ENCODE measurements at regions not wholly inside any gene's neighbourhood (a gene's known extent, or its start where the extent isn't known, plus 50 kb on each side); places are given as distances from the start of the nearest gene placed in this dataset.

DNA sequence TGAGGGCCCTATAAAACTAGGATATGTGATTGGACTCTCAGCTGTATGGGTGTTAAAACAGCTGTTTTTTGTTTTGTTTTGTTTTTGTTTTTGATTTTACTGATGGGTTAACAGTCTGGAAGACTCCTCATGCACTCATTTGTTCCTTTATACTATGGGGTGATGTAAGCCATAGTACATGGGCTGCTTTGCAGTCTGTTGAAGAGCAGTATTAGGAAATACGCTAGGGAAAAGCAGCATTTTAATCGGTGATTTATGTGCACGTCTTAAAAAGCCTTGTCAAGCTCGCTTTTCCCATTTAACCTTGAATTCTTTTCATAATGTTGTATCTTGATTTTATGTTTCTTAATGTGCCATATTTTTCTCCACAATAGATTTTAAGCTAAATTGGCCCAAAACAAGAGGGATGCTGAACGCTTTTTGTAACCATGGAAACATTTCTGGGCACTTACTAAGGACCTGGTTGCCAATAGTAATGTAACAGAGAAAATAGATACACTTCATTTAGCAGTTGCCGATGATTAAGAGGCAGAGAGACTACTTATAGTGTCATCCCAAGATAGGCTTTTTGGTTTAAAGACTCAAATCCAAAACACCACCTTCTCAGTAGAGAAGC lies 244.0 kb downstream of the SNAPC1 start:
- no peak for DNase-seq (ENCODE audit: low spot score)

DNA sequence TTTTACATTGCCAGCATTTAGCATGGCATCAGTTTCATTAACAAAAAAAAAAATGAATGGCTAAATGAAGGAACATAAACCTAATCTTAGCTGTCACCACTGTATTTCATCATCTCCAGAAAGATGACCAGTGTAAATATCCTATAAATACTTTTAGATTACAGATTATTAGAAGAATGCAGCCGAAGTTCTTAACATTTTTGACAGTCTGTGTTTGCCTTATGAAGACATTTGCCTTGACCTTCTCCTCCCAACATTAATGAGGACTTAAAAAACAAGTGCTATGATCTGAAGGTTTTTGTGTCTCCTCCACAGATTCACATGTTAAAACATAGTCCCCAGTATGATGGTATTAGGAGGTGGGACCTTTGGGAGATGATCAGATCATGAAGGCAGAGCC lies 253.0 kb downstream of the SNAPC1 start:
- no peak for DNase-seq (ENCODE audit: low spot score)

DNA sequence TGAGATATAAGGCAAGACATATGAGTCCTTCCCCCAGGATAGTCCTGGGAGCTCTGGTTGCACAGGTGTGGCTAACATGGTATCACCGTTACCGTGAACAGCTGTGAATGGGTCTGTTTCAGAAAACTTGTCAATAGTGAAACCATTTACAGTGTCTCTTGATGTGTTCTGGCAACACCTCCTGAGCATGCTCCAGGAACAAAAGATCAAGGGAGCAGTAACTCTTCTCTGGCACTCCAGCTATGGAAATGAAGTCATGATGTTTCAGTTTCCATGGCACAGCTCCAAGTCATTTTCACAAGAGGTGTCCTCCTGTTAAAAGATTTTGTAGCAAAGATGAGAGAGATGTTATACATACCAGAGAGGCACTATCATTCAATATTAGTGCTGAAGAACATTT lies 253.7 kb downstream of the SNAPC1 start:
- DNase-seq (ENCODE audit: low spot score): peak; percentile 8

DNA sequence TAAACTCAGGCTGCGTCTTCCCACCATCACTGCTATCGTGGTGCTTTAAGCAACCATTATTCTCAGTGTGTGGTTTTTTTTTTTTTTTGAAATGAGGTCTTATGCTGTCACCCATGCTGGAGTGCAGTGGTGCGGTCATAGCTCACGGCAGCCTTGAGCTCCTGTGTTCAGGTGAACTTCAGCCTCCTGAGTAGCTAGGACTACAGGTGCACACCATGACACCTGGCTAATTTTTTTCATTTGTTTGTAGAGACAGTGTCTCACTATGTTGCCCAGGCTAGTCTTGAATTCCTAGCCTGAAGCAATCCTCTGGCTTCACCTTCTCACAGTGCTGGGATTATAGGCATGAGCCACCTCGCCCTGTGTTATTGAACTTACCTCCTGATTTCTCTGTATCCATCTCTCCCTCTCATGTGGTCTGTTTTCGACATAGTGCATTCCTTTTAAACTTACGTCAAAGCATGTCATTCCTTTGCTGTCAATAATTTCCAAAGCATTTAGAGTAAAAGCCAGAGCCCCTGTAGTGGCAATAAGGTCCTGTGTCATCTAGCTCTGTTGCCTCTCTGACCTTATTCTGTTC lies 255.5 kb downstream of the SNAPC1 start:
- no peak for DNase-seq (ENCODE audit: low spot score)

DNA sequence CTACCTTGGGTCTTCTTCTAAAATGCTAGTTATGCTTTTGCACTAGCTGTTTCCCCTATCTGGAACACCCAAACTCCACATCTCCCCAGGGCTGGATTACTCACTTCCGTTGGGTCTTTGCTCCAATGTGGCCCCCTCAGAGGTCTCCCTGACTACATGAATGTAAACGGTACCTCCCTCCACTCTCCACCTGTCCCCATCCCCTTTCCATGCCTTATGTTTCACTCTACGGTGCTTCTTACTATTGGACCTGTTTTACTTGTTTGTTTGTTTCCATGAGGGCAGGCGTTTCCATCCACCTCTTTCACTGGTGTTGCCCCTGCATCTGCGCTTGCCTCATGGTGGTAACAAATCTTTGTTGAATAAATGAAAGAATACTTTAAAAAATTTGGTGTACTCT lies 256.4 kb downstream of the SNAPC1 start:
- no peak for DNase-seq (ENCODE audit: low spot score)

DNA sequence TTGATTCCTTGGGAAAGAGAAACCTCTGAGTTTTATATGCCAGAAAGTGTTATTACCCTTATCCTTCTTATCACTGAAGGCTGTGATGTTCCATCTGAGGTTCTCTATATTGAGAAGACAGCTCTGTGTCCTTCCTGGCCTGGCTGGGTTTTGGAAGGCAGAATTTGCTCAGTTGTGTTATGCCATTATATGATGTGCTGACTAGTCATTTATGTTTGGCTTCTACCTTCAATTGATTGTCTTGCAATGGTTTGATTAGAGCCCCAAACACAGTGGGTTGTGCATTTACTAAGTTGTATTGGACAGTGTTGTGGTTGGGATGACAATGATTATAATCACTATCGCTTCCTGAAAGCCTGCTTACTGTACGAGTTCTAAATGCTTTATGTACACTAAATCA lies 265.7 kb downstream of the SNAPC1 start:
- DNase-seq (ENCODE audit: low spot score): no peak

DNA sequence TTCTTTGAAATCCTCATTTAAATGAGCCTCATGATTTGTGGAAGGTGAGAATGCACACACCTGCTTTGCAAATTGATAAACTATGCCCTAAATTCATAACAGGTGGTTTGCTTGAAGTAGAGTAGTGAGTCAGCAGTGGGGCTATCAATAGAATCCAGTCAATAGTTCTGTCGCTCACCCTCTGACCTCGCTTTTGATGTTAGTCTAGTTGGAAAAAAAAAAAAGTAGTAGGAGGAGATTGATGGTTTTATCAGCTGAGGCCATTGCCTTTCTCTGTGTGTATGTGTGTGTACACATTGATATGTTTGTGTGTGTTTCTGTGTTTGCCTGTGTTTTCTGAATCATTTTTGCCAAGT lies 267.3 kb downstream of the SNAPC1 start:
- DNase-seq (ENCODE audit: low spot score): no peak

DNA sequence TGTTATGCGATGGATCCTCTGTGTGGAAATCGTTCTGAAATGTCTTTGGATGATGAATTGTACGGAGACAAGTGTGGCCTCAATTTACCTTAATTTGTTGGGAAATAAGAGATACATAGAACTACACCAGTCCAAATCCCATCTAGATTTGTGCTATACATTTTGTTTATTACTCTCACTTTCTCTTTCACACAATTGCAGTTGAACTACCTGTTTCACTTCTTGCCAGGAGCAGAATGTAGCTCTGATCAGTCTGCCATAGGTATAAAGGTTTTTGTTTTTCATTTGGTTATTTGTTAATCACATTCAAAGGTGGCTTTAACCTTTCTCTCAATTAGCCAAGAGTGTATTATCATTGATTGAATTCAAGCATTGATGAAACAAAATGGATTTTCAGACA lies 268.2 kb downstream of the SNAPC1 start:
- DNase-seq (ENCODE audit: low spot score): no peak

DNA sequence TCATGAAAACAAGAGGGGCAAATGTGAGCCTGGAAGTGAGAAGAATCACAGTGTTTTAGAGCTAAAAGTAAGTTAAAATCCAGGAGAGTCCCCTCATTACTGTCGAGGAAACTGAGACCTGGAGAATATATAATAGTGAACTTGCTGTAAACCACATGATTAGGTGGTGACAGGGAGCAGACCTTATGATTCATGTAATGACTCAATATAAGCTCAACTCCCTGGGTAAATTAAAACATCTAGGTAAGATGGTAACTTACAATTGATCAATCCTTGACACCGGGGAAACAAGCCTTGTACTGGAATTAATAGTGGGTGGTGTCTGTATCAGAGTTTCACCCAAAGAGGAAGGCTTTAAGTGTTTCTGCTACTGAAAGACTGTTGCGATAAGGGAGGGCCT lies 269.3 kb downstream of the SNAPC1 start:
- no peak for DNase-seq (ENCODE audit: low spot score)

DNA sequence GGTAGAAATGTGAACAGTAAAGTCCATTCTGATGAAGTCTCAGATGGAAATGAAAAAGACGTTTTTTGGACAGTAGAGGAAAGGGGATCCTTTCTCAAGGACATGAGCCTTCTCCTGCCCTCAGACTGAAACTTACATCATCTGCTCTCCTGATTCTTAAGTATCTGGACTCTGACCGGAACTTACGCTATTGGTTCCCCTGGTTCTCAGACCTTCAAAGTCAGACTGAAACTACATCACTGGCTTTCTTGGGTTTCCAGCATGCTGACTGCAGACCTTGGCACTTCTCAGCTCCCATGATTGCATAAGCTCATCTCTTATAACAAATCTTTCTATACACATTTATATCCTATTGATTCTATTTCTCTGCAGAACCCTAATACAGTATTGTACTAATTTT lies 291.0 kb downstream of the SNAPC1 start:
- DNase-seq (ENCODE audit: low spot score): no peak

DNA sequence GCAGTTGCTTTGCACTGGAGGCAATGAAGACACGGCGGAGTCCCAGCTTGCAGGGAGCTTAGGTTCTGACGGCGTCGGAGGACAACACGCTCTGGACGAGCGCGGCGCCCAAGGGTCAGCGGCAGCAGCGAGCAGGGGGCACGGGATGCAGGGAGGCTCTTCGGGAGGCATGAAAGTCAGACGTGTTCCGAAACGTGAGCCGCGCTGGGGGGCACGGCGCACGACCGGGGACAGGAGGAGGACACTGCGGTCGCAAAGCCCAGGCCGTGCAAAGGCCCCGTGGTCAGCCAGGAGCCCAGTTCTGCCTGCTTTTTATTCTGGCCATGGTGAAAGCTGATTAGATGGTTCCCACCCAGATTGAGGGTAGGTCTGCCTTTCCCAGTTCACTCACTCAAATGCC lies 294.6 kb downstream of the SNAPC1 start:
- DNase-seq (ENCODE audit: low spot score): no peak

DNA sequence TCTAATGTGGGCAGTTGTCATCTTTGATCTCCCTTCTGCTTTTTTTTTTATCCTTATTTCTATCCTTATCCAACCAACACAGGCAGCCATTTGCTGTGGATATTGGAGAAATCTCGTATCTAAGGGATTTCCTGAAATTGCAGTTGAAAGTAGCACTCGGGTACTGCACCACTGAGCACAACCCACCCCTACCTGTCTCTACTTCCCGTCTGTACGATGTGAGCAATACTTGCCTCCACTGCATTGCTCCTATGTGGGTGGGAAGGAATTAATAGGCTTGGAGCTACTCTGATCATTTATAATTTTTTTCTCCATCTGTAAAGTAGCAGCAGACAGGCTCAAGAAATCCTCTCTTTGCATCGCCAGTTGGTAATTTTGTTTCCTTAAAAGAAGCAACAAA lies 300.4 kb downstream of the SNAPC1 start:
- no peak for DNase-seq (ENCODE audit: low spot score)

DNA sequence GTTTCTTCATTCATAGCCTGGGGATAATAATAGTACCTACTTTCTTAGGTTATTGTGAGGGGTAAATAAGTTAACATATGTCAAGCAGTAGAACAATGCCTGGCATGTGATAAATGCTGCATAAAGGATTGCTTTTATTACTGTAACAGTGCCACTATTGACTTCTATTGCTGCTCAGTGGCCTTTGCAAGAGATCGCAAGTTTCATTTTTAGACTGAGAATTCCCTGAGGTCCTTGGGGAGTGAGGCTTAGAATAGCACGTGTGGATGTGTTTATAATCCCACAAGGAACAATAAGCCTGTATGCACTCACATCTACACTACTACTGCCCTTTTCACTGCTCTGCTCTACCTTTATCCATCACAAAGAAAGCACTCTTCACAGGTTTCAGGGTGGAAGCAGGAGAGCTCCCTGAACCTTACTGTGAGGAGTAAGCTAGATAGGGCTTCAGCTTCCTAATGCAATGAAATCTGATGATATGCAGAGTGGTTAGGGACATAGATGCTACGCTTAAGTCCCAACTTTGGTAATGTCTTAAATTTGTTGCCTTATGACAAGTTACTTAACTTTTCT lies 302.6 kb downstream of the SNAPC1 start:
- no peak for DNase-seq (ENCODE audit: low spot score)

DNA sequence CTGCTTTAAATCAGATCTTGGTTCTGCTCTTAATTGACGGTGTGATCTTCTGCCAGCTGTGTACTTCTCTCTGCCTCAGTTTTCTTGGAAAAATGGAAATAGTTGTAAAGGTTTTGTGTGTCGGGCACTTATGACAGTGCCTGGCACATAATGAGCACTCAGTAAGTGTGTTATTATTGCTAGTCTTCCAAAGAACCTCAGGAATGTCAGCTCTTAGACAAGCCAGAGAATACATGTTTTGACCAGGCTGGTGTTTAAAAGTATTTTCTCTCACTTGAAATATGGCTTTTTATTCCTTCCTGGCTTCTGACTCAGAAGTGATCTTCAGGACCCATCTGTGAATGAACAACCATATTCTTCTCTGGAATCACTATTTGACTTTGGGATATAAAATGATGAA lies 304.1 kb downstream of the SNAPC1 start:
- no peak for DNase-seq (ENCODE audit: low spot score)

DNA sequence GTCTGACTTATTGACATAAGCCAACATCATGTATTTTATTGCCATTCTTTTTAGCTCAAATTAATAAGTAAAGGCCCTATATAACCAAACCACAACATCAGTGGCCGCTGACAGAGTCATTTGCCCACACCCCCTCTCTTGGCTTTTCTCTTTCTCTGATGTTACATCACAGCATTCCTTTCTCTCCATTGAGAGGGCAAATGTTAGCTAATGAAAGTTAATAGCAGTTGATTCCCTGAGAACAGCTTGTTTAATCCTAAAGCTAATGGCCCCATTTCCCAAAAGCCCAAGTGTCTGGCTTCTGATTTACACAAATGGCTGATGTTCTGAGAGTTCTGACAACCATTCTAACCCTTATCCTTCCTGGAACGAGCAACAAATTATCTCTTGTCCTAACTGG lies 308.8 kb downstream of the SNAPC1 start:
- no peak for DNase-seq (ENCODE audit: low spot score)

DNA sequence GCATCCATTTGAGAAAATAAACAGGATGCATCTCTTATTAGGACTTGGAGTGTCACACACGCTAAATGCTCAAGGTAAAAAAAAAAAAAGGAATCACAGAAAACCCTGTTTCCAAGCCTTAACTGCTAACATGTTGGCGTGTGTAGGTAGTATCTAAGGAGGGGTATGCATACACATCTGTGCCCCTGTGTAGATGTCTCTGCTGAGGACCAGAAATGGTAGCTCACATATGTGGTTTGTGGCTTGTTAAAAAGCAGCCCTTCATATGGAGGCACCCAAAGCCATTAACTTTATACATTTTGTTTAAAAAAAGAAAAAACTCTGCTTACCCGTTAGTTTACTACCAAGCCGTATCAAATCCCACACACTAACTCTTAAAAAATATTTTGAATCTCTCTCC lies 314.1 kb downstream of the SNAPC1 start:
- DNase-seq (ENCODE audit: low spot score): no peak

DNA sequence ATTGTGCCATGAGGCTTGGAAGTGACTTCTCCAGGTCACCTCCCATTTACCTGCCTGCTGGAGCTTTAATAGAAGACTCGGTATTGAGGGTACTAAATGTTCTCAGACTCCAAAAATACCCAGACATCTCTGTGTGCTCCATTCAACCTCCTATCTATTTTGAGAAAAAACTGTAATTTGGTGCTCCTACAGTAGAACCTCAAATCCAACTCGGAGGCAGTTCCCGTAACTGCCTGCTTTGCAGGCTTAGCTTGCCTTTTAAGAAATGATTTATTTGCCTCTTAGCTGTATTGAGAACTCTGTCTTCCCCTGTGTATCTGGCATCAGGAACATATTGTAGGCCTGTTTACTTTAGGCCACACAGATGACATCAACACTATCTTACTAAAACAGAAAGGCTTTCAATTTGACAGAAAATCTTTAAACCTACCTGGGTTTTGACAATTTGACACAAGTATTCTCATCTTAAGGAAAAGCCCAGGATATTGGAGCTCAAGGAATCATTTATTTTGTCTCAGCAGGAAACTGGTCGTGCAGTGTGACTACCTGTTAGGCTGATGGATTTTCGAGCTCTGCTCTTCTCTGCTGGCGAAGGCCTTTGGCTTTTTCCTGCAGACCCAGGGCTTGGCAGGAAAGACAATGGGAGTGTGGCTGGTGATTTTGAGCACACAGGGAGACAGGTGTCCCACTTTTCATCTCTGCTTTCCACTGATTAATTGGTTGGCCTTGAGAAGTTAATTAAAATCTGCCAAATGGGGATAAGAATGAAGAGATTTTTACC lies 314.8 kb downstream of the SNAPC1 start:
- DNase-seq (ENCODE audit: low spot score): no peak

DNA sequence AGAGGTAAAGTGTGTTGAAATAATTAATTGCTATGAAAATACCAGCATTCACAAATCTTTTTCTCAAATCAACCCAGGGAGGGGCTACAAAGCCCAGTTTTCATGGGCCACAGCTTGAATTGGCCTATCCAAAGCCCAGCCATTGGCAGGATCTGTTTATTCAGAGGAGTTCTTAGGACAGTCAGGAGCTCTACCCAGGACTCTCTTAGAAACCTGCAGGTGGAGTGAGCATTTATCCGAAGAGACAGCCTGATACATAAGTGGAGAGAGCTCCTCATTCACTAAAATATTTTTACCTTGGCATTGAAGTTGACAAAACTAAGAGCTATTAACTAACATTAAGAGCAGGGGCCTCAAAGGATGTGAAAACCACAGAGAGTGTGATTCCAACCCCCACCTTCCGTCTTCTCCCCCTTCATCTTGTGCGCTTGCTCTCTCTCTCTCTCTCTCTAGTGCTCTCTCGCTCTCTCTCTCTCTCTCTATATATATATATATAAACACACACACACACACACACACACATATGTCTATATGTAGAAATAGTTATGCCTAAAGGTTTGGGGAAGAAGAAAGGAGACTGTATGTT lies 315.5 kb downstream of the SNAPC1 start:
- DNase-seq (ENCODE audit: low spot score): no peak

DNA sequence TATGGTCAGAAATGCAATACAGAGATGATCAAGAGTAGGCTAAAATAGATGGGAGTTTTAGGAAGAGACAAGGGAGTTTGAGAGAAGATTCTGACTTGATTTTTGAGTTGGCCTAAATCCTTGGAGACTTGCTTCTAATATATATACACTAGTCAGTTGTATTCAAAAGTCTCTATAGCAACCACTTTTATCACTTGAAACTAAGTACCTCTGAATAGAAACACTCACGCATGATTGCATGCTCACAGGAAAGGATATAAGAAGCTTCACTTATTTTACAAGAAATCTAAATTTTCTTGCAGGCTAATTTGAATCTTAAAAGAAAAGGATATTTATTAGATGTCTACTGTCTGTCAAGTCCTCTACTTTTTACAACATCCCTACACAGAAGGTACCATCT lies 316.8 kb downstream of the SNAPC1 start:
- no peak for DNase-seq (ENCODE audit: low spot score)

DNA sequence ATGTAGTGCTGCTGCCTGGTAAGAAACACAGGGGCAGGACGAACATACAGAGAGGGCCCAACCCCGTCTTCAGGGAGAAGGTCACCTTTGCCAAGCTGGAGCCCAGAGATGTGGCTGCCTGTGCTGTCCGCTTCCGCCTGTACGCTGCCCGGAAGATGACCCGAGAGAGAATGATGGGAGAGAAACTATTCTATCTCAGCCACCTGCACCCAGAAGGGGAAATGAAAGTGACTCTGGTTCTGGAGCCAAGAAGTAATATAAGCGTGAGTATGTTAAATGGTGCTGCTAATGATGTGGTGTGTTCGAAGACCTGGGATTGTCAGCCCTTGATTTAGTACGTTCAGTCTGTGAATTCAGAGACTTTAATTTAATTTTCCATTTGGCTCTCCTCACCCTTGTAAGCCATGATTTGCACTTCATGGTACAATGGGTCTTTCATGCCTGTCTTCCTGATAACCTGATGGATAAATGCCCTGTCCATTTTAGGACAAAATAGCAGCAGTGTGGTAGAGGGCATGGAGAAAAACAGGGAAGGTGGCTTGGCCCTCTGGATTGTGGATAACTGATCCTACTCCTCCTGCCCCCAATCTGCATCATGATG lies 318.9 kb downstream of the SNAPC1 start:
- DNase-seq (ENCODE audit: low spot score): no peak

DNA sequence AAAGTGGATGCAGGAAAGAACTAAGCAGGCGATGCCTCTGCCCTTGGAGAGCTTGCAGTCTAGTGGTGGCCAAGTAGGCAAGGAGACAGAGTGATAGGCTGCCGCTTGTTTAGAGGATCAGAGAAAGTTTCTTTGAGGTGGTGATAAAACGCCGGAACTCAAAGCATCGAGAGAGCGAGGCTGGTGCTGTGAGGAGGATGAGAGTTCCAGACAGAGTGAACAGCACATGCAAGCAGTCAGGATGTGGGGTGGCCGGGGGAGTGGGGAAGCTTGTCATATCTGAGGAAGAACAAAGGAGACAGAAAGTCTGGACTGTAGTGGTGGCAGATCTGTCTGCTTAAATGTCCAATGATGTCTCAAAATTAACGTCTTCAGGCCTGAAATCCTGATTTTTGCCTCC lies 319.7 kb downstream of the SNAPC1 start:
- no peak for DNase-seq (ENCODE audit: low spot score)

DNA sequence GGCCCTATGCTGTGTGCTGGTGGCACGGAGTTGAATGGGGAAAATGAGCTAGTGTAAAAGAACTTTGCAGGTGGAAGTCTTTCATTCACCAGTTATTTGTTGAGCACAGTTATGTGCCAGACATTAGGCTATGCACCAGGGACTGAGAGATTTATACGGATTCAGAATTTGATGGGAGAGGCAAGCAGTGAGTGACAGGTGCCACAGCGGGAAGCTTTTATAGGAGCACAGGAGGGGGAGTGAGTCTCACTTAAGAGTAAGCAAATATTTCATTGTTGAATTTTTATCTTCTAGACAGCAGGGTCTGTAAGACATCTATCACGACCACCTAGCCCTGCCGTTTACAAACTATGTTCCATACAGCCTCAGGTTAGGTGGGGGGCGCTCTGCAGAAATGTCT lies 320.6 kb downstream of the SNAPC1 start:
- DNase-seq (ENCODE audit: low spot score): no peak

DNA sequence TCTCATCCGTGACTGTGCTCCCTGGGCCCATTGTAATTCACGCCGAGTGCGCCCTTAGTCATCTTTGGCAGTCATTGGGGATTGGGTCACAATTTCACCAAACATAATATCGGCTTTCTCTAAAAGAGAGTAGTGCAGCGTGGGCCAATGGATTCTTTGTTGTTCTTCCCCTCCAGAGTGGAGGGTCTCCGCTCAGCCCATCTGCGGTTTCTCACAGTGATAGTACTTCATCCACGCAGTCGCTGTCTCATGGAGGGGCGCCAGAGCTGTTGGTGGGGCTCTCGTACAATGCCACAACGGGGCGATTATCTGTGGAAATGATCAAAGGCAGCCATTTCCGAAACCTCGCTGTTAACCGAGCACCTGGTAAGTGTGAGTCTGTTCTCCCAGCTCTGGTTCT lies 321.8 kb downstream of the SNAPC1 start:
- no peak for DNase-seq (ENCODE audit: low spot score)
